HepG2 (cell line): ENCODE measurements at regions not wholly inside any gene's neighbourhood (a gene's known extent, or its start where the extent isn't known, plus 50 kb on each side); places are given as distances from the start of the nearest gene placed in this dataset.
A peak's percentile ranks its signal among the peaks of the same experiment; 100 is the strongest.

Source experiments
- CREB1 ChIP-seq, 2 experiments: fragments of 450-650 bp in 1 of 2; IDR thresholded peaks; 2 replicates each; pipeline ENCODE4 v1.6.1; 2016 to 2017; ENCODE audit warnings: control low read depth in 1 of 2, mild to moderate bottlenecking in 1 of 2, missing compliant biosample characterization in 1 of 2, missing genetic modification characterization in 1 of 2
- HOXA7 ChIP-seq: sonication (generic); formaldehyde crosslinking; IDR thresholded peaks from 2 replicates; pipeline ENCODE4 v1.8.1; 2022; ENCODE audit warnings: mild to moderate bottlenecking, missing genetic modification reagents, moderate library complexity
- KAT7 ChIP-seq: IDR thresholded peaks from 2 replicates; pipeline ENCODE4 v1.6.1; 2018; ENCODE audit warnings: borderline replicate concordance, missing compliant biosample characterization
- KDM1A ChIP-seq: IDR thresholded peaks from 2 replicates; pipeline ENCODE4 v1.6.1; 2016; ENCODE audit warnings: missing compliant biosample characterization
- KLF16 ChIP-seq, 2 experiments: sonication (generic) in 1 of 2; formaldehyde crosslinking in 1 of 2; IDR thresholded peaks; 2 replicates each; pipeline versions ENCODE4 v1.6.1 to v1.8.0; 2016 to 2023; ENCODE audit warnings: missing genetic modification reagents in 2 of 2, missing compliant biosample characterization in 1 of 2
- MIER3 ChIP-seq: IDR thresholded peaks from 2 replicates; pipeline ENCODE4 v1.6.1; 2016; ENCODE audit warnings: missing compliant biosample characterization, borderline replicate concordance
- NR2F6 ChIP-seq, 2 experiments: IDR thresholded peaks; 2 replicates each; pipeline ENCODE4 v1.6.1; 2016; ENCODE audit warnings: antibody characterized with exemption in 1 of 2, mild to moderate bottlenecking in 1 of 2
- RXRA ChIP-seq: sonication (generic); formaldehyde crosslinking; IDR thresholded peaks from 2 replicates; pipeline ENCODE4 v1.5.1; 2020; ENCODE audit warnings: missing genetic modification reagents
- TRIM24 ChIP-seq: sonication (generic); formaldehyde crosslinking; IDR thresholded peaks from 2 replicates; pipeline ENCODE4 v1.8.0; 2022; ENCODE audit warnings: mild to moderate bottlenecking, missing genetic modification reagents
- ZBTB1 ChIP-seq: sonication (generic); formaldehyde crosslinking; IDR thresholded peaks from 2 replicates; pipeline ENCODE4 v1.4.0; 2020; ENCODE audit warnings: missing genetic modification reagents, borderline replicate concordance
- ZBTB8A ChIP-seq: sonication (generic); formaldehyde crosslinking; IDR thresholded peaks from 2 replicates; pipeline ENCODE4 v1.4.0; 2020; ENCODE audit warnings: mild to moderate bottlenecking, low read depth, missing genetic modification reagents, borderline replicate concordance
- ZNF430 ChIP-seq: sonication (generic); formaldehyde crosslinking; IDR thresholded peaks from 2 replicates; pipeline ENCODE4 v1.9.0; 2021; ENCODE audit warnings: mild to moderate bottlenecking, missing genetic modification reagents
- ZNF589 ChIP-seq: sonication (generic); formaldehyde crosslinking; conservative IDR thresholded peaks from 2 replicates; pipeline ENCODE4 v1.8.0; 2022; ENCODE audit warnings: mild to moderate bottlenecking, moderate library complexity, missing genetic modification reagents
- TF ChIP-seq, protein P1 (sequence below): sonication (generic); formaldehyde crosslinking; IDR thresholded peaks from 2 replicates; pipeline ENCODE4 v1.4.0; 2020; ENCODE audit warnings: missing genetic modification reagents
- TF ChIP-seq, protein P2 (sequence below): sonication (generic); formaldehyde crosslinking; IDR thresholded peaks from 2 replicates; pipeline ENCODE4 v1.4.0; 2020; ENCODE audit warnings: mild to moderate bottlenecking, missing genetic modification reagents, borderline replicate concordance
- TF ChIP-seq, protein P3 (sequence below): sonication (generic); formaldehyde crosslinking; IDR thresholded peaks from 2 replicates; pipeline ENCODE4 v1.8.1; 2023; ENCODE audit warnings: mild to moderate bottlenecking, missing genetic modification reagents, borderline replicate concordance
- TF ChIP-seq, protein P4 (sequence below): sonication (generic); formaldehyde crosslinking; IDR thresholded peaks from 2 replicates; pipeline ENCODE4 v1.4.0; 2020; ENCODE audit warnings: missing genetic modification reagents, low read depth, mild to moderate bottlenecking, borderline replicate concordance
- TF ChIP-seq, protein P5 (sequence below): IDR thresholded peaks from 2 replicates; pipeline ENCODE4 v1.6.1; 2012; ENCODE audit warnings: low read depth, low read length, improper control_type of control experiment

DNA sequence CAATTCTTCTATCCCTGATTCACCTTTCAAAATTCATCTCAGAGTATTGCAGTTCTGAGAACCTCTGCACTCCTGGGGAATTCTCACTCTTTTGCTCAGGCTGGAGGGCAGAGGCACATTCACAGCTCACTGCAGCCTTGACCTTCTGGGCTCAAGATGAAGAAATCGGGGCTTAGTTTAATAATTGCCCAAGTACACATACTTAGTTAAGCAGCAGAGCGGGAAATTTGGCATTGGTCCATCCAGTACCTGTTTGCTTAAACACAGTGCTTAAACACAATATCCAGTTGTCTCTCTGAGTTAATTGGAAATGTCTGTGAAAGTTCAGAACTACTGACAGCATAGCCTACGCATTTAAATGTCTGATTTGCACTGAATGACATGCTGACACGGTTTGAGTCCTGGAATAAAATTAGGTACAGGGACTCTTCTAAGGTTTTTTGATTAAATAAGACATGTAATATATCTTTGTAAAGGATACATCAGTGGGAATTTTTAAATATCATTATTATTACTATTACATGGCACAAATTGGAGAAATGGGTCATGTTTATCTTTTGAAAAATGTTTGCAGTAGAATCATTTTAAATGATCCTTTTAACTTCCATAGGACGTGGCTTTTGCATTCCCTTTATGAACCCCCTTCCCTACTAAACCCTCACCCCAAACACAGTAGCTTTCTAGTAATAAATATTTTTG lies 337.4 kb downstream of the SRGAP2C start (continued):
- TF ChIP-seq ZBTB1 (no peak), MIER3 (CRISPR knock-in tag) (peak; percentile 72; the same call in 1 of the 2 replicates), KAT7 (CRISPR knock-in tag) (peak; percentile 67; the same call in 1 of the 2 replicates), ZNF430 (peak; percentile 39; the same call in 1 of the 2 replicates), HOXA7 (CRISPR knock-in tag) (no peak), CREB1 (IDR thresholded peaks at IDR 0.05) (no peak), CREB1 (CRISPR knock-in tag; IDR thresholded peaks at IDR 0.05) (peak; percentile 70), ZNF589 (no peak), NR2F6 (IDR thresholded peaks at IDR 0.05) (peak; percentile 97), NR2F6 (CRISPR knock-in tag; IDR thresholded peaks at IDR 0.05) (peak; percentile 98), RXRA (peak; percentile 53; the same call in 1 of the 2 replicates), KLF16 (CRISPR knock-in tag; IDR thresholded peaks at IDR 0.05) (peak in 1 of 2 experiments; percentile 84; a peak in 2 of 4 replicates), KDM1A (CRISPR knock-in tag) (0 out of 2 replicates have a peak, but pooled peaks have one; percentile 34), ZBTB8A (CRISPR knock-in tag) (no peak), TRIM24 (CRISPR knock-in tag) (0 out of 2 replicates have a peak, but pooled peaks have one; percentile 40)
- TF ChIP-seq, protein P1, sequence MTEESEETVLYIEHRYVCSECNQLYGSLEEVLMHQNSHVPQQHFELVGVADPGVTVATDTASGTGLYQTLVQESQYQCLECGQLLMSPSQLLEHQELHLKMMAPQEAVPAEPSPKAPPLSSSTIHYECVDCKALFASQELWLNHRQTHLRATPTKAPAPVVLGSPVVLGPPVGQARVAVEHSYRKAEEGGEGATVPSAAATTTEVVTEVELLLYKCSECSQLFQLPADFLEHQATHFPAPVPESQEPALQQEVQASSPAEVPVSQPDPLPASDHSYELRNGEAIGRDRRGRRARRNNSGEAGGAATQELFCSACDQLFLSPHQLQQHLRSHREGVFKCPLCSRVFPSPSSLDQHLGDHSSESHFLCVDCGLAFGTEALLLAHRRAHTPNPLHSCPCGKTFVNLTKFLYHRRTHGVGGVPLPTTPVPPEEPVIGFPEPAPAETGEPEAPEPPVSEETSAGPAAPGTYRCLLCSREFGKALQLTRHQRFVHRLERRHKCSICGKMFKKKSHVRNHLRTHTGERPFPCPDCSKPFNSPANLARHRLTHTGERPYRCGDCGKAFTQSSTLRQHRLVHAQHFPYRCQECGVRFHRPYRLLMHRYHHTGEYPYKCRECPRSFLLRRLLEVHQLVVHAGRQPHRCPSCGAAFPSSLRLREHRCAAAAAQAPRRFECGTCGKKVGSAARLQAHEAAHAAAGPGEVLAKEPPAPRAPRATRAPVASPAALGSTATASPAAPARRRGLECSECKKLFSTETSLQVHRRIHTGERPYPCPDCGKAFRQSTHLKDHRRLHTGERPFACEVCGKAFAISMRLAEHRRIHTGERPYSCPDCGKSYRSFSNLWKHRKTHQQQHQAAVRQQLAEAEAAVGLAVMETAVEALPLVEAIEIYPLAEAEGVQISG = peak; percentile 65
- TF ChIP-seq, protein P2, sequence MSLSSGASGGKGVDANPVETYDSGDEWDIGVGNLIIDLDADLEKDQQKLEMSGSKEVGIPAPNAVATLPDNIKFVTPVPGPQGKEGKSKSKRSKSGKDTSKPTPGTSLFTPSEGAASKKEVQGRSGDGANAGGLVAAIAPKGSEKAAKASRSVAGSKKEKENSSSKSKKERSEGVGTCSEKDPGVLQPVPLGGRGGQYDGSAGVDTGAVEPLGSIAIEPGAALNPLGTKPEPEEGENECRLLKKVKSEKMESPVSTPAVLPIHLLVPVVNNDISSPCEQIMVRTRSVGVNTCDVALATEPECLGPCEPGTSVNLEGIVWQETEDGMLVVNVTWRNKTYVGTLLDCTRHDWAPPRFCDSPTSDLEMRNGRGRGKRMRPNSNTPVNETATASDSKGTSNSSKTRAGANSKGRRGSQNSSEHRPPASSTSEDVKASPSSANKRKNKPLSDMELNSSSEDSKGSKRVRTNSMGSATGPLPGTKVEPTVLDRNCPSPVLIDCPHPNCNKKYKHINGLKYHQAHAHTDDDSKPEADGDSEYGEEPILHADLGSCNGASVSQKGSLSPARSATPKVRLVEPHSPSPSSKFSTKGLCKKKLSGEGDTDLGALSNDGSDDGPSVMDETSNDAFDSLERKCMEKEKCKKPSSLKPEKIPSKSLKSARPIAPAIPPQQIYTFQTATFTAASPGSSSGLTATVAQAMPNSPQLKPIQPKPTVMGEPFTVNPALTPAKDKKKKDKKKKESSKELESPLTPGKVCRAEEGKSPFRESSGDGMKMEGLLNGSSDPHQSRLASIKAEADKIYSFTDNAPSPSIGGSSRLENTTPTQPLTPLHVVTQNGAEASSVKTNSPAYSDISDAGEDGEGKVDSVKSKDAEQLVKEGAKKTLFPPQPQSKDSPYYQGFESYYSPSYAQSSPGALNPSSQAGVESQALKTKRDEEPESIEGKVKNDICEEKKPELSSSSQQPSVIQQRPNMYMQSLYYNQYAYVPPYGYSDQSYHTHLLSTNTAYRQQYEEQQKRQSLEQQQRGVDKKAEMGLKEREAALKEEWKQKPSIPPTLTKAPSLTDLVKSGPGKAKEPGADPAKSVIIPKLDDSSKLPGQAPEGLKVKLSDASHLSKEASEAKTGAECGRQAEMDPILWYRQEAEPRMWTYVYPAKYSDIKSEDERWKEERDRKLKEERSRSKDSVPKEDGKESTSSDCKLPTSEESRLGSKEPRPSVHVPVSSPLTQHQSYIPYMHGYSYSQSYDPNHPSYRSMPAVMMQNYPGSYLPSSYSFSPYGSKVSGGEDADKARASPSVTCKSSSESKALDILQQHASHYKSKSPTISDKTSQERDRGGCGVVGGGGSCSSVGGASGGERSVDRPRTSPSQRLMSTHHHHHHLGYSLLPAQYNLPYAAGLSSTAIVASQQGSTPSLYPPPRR (CRISPR knock-in tag) = peak; percentile 91
- TF ChIP-seq, protein P3, sequence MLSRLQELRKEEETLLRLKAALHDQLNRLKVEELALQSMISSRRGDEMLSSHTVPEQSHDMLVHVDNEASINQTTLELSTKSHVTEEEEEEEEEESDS (CRISPR knock-in tag) = no peak
- TF ChIP-seq, protein P4, sequence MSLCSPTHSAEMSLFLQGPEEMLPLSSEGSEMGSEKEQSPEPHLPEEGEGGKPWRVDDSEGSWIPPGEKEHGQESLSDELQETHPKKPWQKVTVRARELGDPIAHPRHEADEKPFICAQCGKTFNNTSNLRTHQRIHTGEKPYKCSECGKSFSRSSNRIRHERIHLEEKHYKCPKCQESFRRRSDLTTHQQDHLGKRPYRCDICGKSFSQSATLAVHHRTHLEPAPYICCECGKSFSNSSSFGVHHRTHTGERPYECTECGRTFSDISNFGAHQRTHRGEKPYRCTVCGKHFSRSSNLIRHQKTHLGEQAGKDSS (CRISPR knock-in tag) = 0 out of 2 replicates have a peak, but pooled peaks have one; percentile 49
- TF ChIP-seq, protein P5, sequence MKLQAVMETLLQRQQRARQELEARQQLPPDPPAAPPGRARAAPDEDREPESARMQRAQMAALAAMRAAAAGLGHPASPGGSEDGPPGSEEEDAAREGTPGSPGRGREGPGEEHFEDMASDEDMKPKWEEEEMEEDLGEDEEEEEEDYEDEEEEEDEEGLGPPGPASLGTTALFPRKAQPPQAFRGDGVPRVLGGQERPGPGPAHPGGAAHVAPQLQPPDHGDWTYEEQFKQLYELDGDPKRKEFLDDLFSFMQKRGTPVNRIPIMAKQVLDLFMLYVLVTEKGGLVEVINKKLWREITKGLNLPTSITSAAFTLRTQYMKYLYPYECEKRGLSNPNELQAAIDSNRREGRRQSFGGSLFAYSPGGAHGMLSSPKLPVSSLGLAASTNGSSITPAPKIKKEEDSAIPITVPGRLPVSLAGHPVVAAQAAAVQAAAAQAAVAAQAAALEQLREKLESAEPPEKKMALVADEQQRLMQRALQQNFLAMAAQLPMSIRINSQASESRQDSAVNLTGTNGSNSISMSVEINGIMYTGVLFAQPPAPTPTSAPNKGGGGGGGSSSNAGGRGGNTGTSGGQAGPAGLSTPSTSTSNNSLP = peak; percentile 78
